ENCODE measurements at regions not wholly inside any gene's neighbourhood (a gene's known extent, or its start where the extent isn't known, plus 50 kb on each side); places are given as distances from the start of the nearest gene placed in this dataset.
A peak's percentile ranks its signal among the peaks of the same experiment; 100 is the strongest.

DNA sequence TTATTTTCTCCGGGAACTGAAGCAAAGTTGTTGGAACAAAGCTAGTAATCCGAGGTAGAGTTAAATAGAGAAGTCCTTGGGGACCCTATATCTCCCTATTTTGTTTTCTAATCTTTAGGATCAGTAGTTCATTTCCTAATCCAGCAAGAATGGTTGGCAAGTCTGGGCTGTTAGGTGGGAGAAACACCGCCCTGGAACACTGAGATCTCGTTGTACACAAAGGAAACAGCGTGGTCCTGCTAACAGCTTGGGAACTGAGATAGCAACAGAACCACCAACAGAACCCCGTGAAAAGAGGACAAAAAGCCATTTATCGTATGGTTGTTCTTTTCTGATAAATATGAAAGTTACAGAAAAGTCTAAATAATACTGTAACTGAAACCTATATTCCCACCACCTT is 121.9 kb upstream of the CDC42BPA start:
- no peaks in the 10 kb centered on the region for H3K9me3 ChIP-seq (ENCODE audit: low read depth)
- H3K27ac Mint-ChIP-seq, result peak overlapping the region; percentile 87
- H3K4me1 Mint-ChIP-seq, result peaks cover 6% of the 10 kb centered on the region
- peak overlapping the region; percentile 36 for H2AFZ ChIP-seq (replicated peaks)
- peaks cover 5% of the 10 kb centered on the region for H3K27me3 Mint-ChIP-seq (ENCODE audit: insufficient read depth, low read depth)
- H3K4me3 Mint-ChIP-seq, result no peak overlapping the region
- no peaks in the 10 kb centered on the region for H3K27me3 ChIP-seq
- H3K9ac ChIP-seq, result no peak overlapping the region
- no peaks in the 10 kb centered on the region for H3K36me3 Mint-ChIP-seq
- H3K79me2 ChIP-seq (ENCODE audit: low read depth), result no peaks in the 10 kb centered on the region
- DNase-seq (ENCODE audit: low spot score), result no peak
- no peaks in the 10 kb centered on the region for H3K4me1 ChIP-seq
- H3K4me2 ChIP-seq, result no peak overlapping the region
- no peaks in the 10 kb centered on the region for H3K36me3 ChIP-seq
- no peaks in the 10 kb centered on the region for H4K20me1 ChIP-seq (ENCODE audit: low read depth)
- no peak for TF ChIP-seq EZH2phosphoT487 (IDR thresholded peaks at IDR 0.05)
- H3K27ac ChIP-seq, result no peak overlapping the region
- H3K4me3 ChIP-seq, result no peak overlapping the region
- no peaks in the 10 kb centered on the region for H3K9me3 Mint-ChIP-seq
- no peaks in the 10 kb centered on the region for H3F3A ChIP-seq (ENCODE audit: low read depth)

GRCh38 chr1:227437495-227438008 is 119.3 kb upstream of the CDC42BPA start:
- TF ChIP-seq, protein P1, sequence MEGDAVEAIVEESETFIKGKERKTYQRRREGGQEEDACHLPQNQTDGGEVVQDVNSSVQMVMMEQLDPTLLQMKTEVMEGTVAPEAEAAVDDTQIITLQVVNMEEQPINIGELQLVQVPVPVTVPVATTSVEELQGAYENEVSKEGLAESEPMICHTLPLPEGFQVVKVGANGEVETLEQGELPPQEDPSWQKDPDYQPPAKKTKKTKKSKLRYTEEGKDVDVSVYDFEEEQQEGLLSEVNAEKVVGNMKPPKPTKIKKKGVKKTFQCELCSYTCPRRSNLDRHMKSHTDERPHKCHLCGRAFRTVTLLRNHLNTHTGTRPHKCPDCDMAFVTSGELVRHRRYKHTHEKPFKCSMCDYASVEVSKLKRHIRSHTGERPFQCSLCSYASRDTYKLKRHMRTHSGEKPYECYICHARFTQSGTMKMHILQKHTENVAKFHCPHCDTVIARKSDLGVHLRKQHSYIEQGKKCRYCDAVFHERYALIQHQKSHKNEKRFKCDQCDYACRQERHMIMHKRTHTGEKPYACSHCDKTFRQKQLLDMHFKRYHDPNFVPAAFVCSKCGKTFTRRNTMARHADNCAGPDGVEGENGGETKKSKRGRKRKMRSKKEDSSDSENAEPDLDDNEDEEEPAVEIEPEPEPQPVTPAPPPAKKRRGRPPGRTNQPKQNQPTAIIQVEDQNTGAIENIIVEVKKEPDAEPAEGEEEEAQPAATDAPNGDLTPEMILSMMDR (IDR thresholded peaks at IDR 0.05), result peak; percentile 53
- no peak for TF ChIP-seq EZH2 (IDR thresholded peaks at IDR 0.05)
- Mint-ChIP-seq H3K9me3 (no peaks in the 10 kb centered on the region), H3K27me3 (ENCODE audit: insufficient read depth, low read depth) (peaks cover 5% of the 10 kb centered on the region), H3K27ac (no peak overlapping the region), H3K4me3 (no peak overlapping the region), H3K4me1 (peaks cover 6% of the 10 kb centered on the region), H3K36me3 (no peaks in the 10 kb centered on the region)
- Histone ChIP-seq H4K20me1 (ENCODE audit: low read depth) (no peaks in the 10 kb centered on the region), H3K36me3 (no peaks in the 10 kb centered on the region), H3K4me2 (no peak overlapping the region), H3K27ac (no peak overlapping the region), H3K4me1 (no peaks in the 10 kb centered on the region), H3K9me3 (ENCODE audit: low read depth) (no peaks in the 10 kb centered on the region), H3K4me3 (no peak overlapping the region), H3K79me2 (ENCODE audit: low read depth) (no peaks in the 10 kb centered on the region), H3F3A (ENCODE audit: low read depth) (no peaks in the 10 kb centered on the region), H3K27me3 (no peaks in the 10 kb centered on the region), H2AFZ (replicated peaks) (peak overlapping the region; percentile 97), H3K9ac (no peak overlapping the region)
- DNase-seq (ENCODE audit: low spot score), result peak; percentile 40

- TF ChIP-seq EZH2phosphoT487 (IDR thresholded peaks at IDR 0.05) (no peak), EZH2 (IDR thresholded peaks at IDR 0.05) (no peak)
- TF ChIP-seq, protein P1 (IDR thresholded peaks at IDR 0.05), result no peak
- H3K27ac Mint-ChIP-seq, result no peak overlapping the region
- H3K27me3 Mint-ChIP-seq (ENCODE audit: insufficient read depth, low read depth), result peaks cover 5% of the 10 kb centered on the region
- Histone ChIP-seq H3F3A (ENCODE audit: low read depth) (no peaks in the 10 kb centered on the region), H3K4me2 (no peak overlapping the region), H3K27me3 (no peaks in the 10 kb centered on the region), H3K9me3 (ENCODE audit: low read depth) (no peaks in the 10 kb centered on the region), H3K4me3 (no peak overlapping the region), H3K9ac (no peak overlapping the region), H3K79me2 (ENCODE audit: low read depth) (no peaks in the 10 kb centered on the region), H3K36me3 (no peaks in the 10 kb centered on the region), H3K27ac (no peak overlapping the region), H2AFZ (replicated peaks) (no peak overlapping the region), H3K4me1 (peaks cover 7% of the 10 kb centered on the region), H4K20me1 (ENCODE audit: low read depth) (no peaks in the 10 kb centered on the region)
- H3K36me3 Mint-ChIP-seq, result no peaks in the 10 kb centered on the region
- no peak overlapping the region for H3K4me3 Mint-ChIP-seq
- H3K9me3 Mint-ChIP-seq, result no peaks in the 10 kb centered on the region
- peaks cover 10% of the 10 kb centered on the region for H3K4me1 Mint-ChIP-seq
- DNase-seq (ENCODE audit: low spot score), result no peak
Measured at GRCh38 chr1:227434808-227435444, 116.6 kb upstream of the CDC42BPA start.

DNA sequence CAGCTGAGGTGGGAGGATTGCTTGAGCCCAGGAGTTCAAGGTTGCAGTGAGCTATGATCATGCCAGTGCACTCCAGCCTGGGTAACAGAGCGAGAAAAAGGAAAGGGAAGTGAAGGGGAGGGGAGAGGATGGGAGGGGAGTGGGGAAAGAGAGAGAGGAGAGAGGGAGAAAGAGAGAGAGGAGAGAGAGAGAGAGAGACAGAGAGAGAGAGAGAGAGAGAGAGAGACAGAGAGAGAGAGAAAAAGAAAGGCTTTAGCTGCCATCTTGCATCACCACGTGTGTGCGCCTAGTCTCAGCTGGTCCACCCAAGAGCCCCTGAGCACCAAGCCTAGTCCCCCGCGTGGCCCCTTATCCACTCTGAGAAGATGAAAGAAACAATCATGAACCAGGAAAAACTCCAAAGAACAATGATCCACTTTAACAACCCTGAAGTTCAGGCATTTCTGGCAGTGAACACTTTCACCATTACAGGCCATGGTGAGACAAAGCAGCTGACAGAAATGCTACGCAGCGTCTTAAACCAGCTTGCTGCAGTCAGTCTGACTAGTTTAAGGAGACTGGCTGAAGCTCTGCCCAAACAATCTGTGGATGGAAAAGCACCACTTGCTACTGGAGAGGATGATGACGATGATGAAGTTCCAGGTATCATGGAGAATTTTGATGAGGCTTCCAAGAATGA is 115.5 kb upstream of the CDC42BPA start:
- H3K4me3 Mint-ChIP-seq, result no peak overlapping the region
- no peak overlapping the region for H3K27ac Mint-ChIP-seq

More for the DNA sequence above, 115.5 kb upstream of the CDC42BPA start:
- H3K9me3 Mint-ChIP-seq, result no peaks in the 10 kb centered on the region
- no peak overlapping the region for H3K9ac ChIP-seq
- H3K4me2 ChIP-seq, result no peak overlapping the region
- no peaks in the 10 kb centered on the region for H3K27me3 ChIP-seq
- H3K36me3 ChIP-seq, result no peaks in the 10 kb centered on the region
- no peaks in the 10 kb centered on the region for H4K20me1 ChIP-seq (ENCODE audit: low read depth)
- H3F3A ChIP-seq (ENCODE audit: low read depth), result no peaks in the 10 kb centered on the region
- no peak overlapping the region for H3K27ac ChIP-seq
- peaks cover 16% of the 10 kb centered on the region for H3K4me1 Mint-ChIP-seq
- H3K4me3 ChIP-seq, result no peak overlapping the region
- no peaks in the 10 kb centered on the region for H3K36me3 Mint-ChIP-seq
- DNase-seq (ENCODE audit: low spot score), result no peak
- no peaks in the 10 kb centered on the region for H3K9me3 ChIP-seq (ENCODE audit: low read depth)
- TF ChIP-seq, protein P1 (IDR thresholded peaks at IDR 0.05), result no peak
- TF ChIP-seq EZH2 (IDR thresholded peaks at IDR 0.05) (no peak), EZH2phosphoT487 (IDR thresholded peaks at IDR 0.05) (no peak)
- H3K27me3 Mint-ChIP-seq (ENCODE audit: insufficient read depth, low read depth), result peaks cover 5% of the 10 kb centered on the region
- H3K79me2 ChIP-seq (ENCODE audit: low read depth), result no peaks in the 10 kb centered on the region
- peaks cover 7% of the 10 kb centered on the region for H3K4me1 ChIP-seq
- peak overlapping the region; percentile 63 for H2AFZ ChIP-seq (replicated peaks)

Data from neural progenitor cell (in vitro differentiated cells).